Keratinocyte (primary cell): ENCODE measurements at regions not wholly inside any gene's neighbourhood (a gene's known extent, or its start where the extent isn't known, plus 50 kb on each side); places are given as distances from the start of the nearest gene placed in this dataset.
A peak's percentile ranks its signal among the peaks of the same experiment; 100 is the strongest.

ENCODE experiments used
- DNase-seq: peaks from one replicate; pipeline ENCODE4 v3.0.0-alpha.2; 2011; ENCODE audit warnings: low read depth, missing footprints, low spot score
- FAIRE-seq: peaks from 2 replicates; lab custom pipeline; 2011; peaks lifted over from hg19 to GRCh38; lab: Jason Lieb, UNC
- H2AFZ ChIP-seq: 2 replicates; pipeline ENCODE4 v1.6.0; 2012; ENCODE audit warnings: low read length, control low read depth, inconsistent platforms; ENCODE audit not compliant: control insufficient read depth
- H3K27ac ChIP-seq: 2 replicates; pipeline ENCODE4 v1.5.1; 2011; ENCODE audit warnings: low read length; ENCODE audit not compliant: control insufficient read depth, insufficient read depth
- H3K27me3 ChIP-seq: 3 replicates; pipeline ENCODE4 v1.6.0; 2011; ENCODE audit warnings: low read length; ENCODE audit not compliant: control insufficient read depth, insufficient read depth; ENCODE audit errors: extremely low read depth
- H3K36me3 ChIP-seq, 2 experiments: 2 replicates in 1 of 2; 3 replicates in 1 of 2; pipeline ENCODE4 v1.5.1; 2011; ENCODE audit warnings: low read length in 2 of 2, mild to moderate bottlenecking in 1 of 2; ENCODE audit not compliant: control insufficient read depth in 2 of 2, insufficient read depth in 2 of 2; ENCODE audit errors: extremely low read depth in 1 of 2
- H3K4me1 ChIP-seq: 3 replicates; pipeline ENCODE4 v1.5.1; 2011; ENCODE audit warnings: low read length; ENCODE audit not compliant: control insufficient read depth, insufficient read depth; ENCODE audit errors: extremely low read depth
- H3K4me2 ChIP-seq: 3 replicates; pipeline ENCODE4 v1.6.0; 2011; ENCODE audit warnings: low read depth, low read length; ENCODE audit not compliant: control insufficient read depth, insufficient read depth; ENCODE audit errors: extremely low read depth
- H3K4me3 ChIP-seq, 3 experiments: fragments of 200-600 bp in 1 of 3; sonication (generic) in 1 of 3; 2 replicates in 2 of 3; 3 replicates in 1 of 3; pipeline ENCODE4 v1.5.1; 2011 to 2016; ENCODE audit warnings: low read length in 3 of 3, mild to moderate bottlenecking in 3 of 3, control low read depth in 2 of 3, inconsistent platforms in 1 of 3, low read depth in 1 of 3, mixed read lengths in 1 of 3, mixed run types in 1 of 3, moderate library complexity in 1 of 3; ENCODE audit not compliant: control insufficient read depth in 2 of 3, insufficient read depth in 2 of 3; ENCODE audit errors: extremely low read depth in 1 of 3
- H3K79me2 ChIP-seq: 2 replicates; pipeline ENCODE4 v1.6.0; 2012; ENCODE audit warnings: low read length; ENCODE audit not compliant: control insufficient read depth, insufficient read depth
- H3K9ac ChIP-seq: 3 replicates; pipeline ENCODE4 v1.6.0; 2011; ENCODE audit warnings: low read length; ENCODE audit not compliant: control insufficient read depth, insufficient read depth; ENCODE audit errors: extremely low read depth
- H3K9me1 ChIP-seq: 3 replicates; pipeline ENCODE4 v1.6.0; 2011; ENCODE audit warnings: low read length; ENCODE audit not compliant: control insufficient read depth, insufficient read depth; ENCODE audit errors: extremely low read depth
- H3K9me3 ChIP-seq: 2 replicates; pipeline ENCODE4 v1.5.1; 2012; ENCODE audit warnings: low read depth, low read length; ENCODE audit not compliant: control insufficient read depth
- H4K20me1 ChIP-seq: 3 replicates; pipeline ENCODE4 v1.6.0; 2011; ENCODE audit warnings: low read length; ENCODE audit not compliant: control insufficient read depth, insufficient read depth; ENCODE audit errors: extremely low read depth
- EZH2 ChIP-seq: IDR thresholded peaks from one replicate; pipeline ENCODE4 v1.6.1; 2012; ENCODE audit warnings: inconsistent platforms, mild to moderate bottlenecking, low read length, moderate library complexity
- dilution Hi-C: fragments of 300-500 bp; cut with MboI; formaldehyde crosslinking; loops from one replicate; pipeline ENCODE4 v1.7.0; 2020; ENCODE audit warnings: low sequenced_read_pairs; ENCODE audit not compliant: extremely low pct_ligation_motif_present
- TF ChIP-seq, protein P1 (sequence below), 3 experiments: IDR thresholded peaks in 1 of 3; conservative IDR thresholded peaks in 1 of 3; optimal IDR thresholded peaks in 1 of 3; 2 replicates in 2 of 3; 3 replicates in 1 of 3; pipeline versions ENCODE3 to v1.5.1; 2011; ENCODE audit warnings: low read length in 3 of 3, mild to moderate bottlenecking in 3 of 3, moderate library complexity in 2 of 3, control low read depth in 1 of 3, inconsistent platforms in 1 of 3; ENCODE audit not compliant: insufficient read depth in 2 of 3; ENCODE audit errors: extremely low read depth in 1 of 3

- dilution Hi-C loops: no loop called here
- TF ChIP-seq, protein P1, sequence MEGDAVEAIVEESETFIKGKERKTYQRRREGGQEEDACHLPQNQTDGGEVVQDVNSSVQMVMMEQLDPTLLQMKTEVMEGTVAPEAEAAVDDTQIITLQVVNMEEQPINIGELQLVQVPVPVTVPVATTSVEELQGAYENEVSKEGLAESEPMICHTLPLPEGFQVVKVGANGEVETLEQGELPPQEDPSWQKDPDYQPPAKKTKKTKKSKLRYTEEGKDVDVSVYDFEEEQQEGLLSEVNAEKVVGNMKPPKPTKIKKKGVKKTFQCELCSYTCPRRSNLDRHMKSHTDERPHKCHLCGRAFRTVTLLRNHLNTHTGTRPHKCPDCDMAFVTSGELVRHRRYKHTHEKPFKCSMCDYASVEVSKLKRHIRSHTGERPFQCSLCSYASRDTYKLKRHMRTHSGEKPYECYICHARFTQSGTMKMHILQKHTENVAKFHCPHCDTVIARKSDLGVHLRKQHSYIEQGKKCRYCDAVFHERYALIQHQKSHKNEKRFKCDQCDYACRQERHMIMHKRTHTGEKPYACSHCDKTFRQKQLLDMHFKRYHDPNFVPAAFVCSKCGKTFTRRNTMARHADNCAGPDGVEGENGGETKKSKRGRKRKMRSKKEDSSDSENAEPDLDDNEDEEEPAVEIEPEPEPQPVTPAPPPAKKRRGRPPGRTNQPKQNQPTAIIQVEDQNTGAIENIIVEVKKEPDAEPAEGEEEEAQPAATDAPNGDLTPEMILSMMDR (optimal IDR thresholded peaks at IDR 0.05 in 1 of 3, IDR thresholded peaks at IDR 0.05 in 1 of 3, conservative IDR thresholded peaks at IDR 0.05 in 1 of 3; ENCODE audit: extremely low read depth in 1 of 3, insufficient read depth in 2 of 3, low read length in 3 of 3): no peak
- no peak for TF ChIP-seq EZH2
- H3K4me1 ChIP-seq: no peaks in the 10 kb centered on the region
- FAIRE-seq (no peak), DNase-seq (no peak)
- H3K79me2 ChIP-seq: no peaks in the 10 kb centered on the region
- H4K20me1 ChIP-seq: no peaks in the 10 kb centered on the region
- no peak overlapping the region for H2AFZ ChIP-seq
- no peaks in the 10 kb centered on the region for H3K9me3 ChIP-seq
- H3K27me3 ChIP-seq: no peaks in the 10 kb centered on the region
- no peak overlapping the region for H3K4me2 ChIP-seq
- H3K27ac ChIP-seq: no peak overlapping the region
- H3K9ac ChIP-seq: no peak overlapping the region
- H3K4me3 ChIP-seq: no peak overlapping the region
- H3K9me1 ChIP-seq: no peaks in the 10 kb centered on the region
- H3K36me3 ChIP-seq: no peaks in the 10 kb centered on the region
Measured at GRCh38 chr1:208576425-208576824, 332.2 kb upstream of the PLXNA2 start.

GRCh38 chr1:208577381-208577905 is 333.3 kb upstream of the PLXNA2 start:
- Histone ChIP-seq H3K79me2 (no peaks in the 10 kb centered on the region), H3K4me1 (no peaks in the 10 kb centered on the region), H3K9ac (no peak overlapping the region), H3K27me3 (no peaks in the 10 kb centered on the region), H3K4me3 (no peak overlapping the region), H3K4me2 (no peak overlapping the region), H3K9me1 (no peaks in the 10 kb centered on the region), H3K27ac (no peak overlapping the region), H2AFZ (no peak overlapping the region), H4K20me1 (no peaks in the 10 kb centered on the region), H3K36me3 (no peaks in the 10 kb centered on the region), H3K9me3 (no peaks in the 10 kb centered on the region)
- no peak for TF ChIP-seq EZH2
- DNase-seq (no peak), FAIRE-seq (peak; percentile 9)
- dilution Hi-C loops: no loop called here

DNA sequence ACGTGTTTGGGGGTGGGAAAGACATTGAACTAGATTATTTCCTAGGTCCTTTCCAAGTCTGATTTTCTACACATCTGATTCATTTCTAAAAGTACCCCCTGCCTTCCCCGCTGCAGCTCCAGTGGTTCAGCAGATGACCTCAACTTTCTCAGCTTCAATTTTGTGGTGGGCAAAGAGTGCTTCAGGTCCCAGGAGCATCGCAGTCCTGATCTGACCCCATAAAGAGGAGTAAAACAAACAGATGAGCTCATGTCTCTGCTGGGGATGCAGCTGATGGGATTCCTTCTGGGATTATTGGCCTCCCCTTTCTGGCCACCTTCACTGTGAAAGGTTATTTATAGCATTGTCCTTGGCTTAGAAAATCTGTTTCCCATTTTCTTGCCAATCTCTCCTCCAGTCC is 337.0 kb upstream of the PLXNA2 start:
- no peaks in the 10 kb centered on the region for H3K36me3 ChIP-seq

More for the DNA sequence above, 337.0 kb upstream of the PLXNA2 start:
- H4K20me1 ChIP-seq: no peaks in the 10 kb centered on the region
- no peaks in the 10 kb centered on the region for H3K9me3 ChIP-seq
- dilution Hi-C loops: no loop called here
- no peaks in the 10 kb centered on the region for H3K27me3 ChIP-seq
- no peak overlapping the region for H3K9ac ChIP-seq
- no peak overlapping the region for H3K27ac ChIP-seq
- H3K4me1 ChIP-seq: no peaks in the 10 kb centered on the region
- H3K79me2 ChIP-seq: no peaks in the 10 kb centered on the region
- TF ChIP-seq, protein P1 (optimal IDR thresholded peaks at IDR 0.05 in 1 of 3, IDR thresholded peaks at IDR 0.05 in 1 of 3, conservative IDR thresholded peaks at IDR 0.05 in 1 of 3; ENCODE audit: extremely low read depth in 1 of 3, insufficient read depth in 2 of 3, low read length in 3 of 3): no peak
- TF ChIP-seq EZH2: no peak
- no peak overlapping the region for H3K4me2 ChIP-seq
- no peak for DNase-seq
- H3K9me1 ChIP-seq: no peaks in the 10 kb centered on the region
- H2AFZ ChIP-seq: no peak overlapping the region
- no peak overlapping the region for H3K4me3 ChIP-seq
- FAIRE-seq: no peak
